ENCODE measurements at regions not wholly inside any gene's neighbourhood (a gene's known extent, or its start where the extent isn't known, plus 50 kb on each side); places are given as distances from the start of the nearest gene placed in this dataset.

GRCh38 chr4:60780874-60781273 lies 419.3 kb upstream of the ADGRL3 start:
- Histone ChIP-seq H3K4me1 (ENCODE audit: insufficient read depth, low read length) (peaks cover 6% of the 10 kb centered on the region), H4K20me1 (ENCODE audit: low read length) (no peaks in the 10 kb centered on the region), H2AFZ (ENCODE audit: low read length) (no peak overlapping the region), H3K79me2 (ENCODE audit: low read length) (no peaks in the 10 kb centered on the region), H3K4me3 (ENCODE audit: low read length) (no peak overlapping the region), H3K36me3 (ENCODE audit: low read depth, low read length) (no peaks in the 10 kb centered on the region), H3F3A (ENCODE audit: low read length, unreplicated experiment) (peaks cover 6% of the 10 kb centered on the region), H3K9me3 (ENCODE audit: low read length) (no peaks in the 10 kb centered on the region), H3K9ac (ENCODE audit: low read length) (no peak overlapping the region), H3K4me2 (ENCODE audit: low read length) (peak overlapping the region; percentile 17; the same call in 1 of the 2 replicates), H3K9me2 (replicated peaks; ENCODE audit: low read length) (no peaks in the 10 kb centered on the region; the same call in 1 of the 2 replicates), H3K27me3 (ENCODE audit: low read length) (no peaks in the 10 kb centered on the region), H3K27ac (ENCODE audit: low read length) (no peak overlapping the region)
- CTCF ChIA-PET: no interaction called here
- no TSS peak for BruUV-seq (replicated peaks)
- POLR2A ChIA-PET (ENCODE audit: unreplicated experiment): no interaction called here
- intact Hi-C loops (cut with micrococcal nuclease): no loop called here
- peak; percentile 93 for ATAC-seq
- DNase-seq: peak; percentile 77
- no peak for TF ChIP-seq CTCF (conservative IDR thresholded peaks at IDR 0.05; ENCODE audit: low read depth, low read length)
- no peak for TF ChIP-seq EZH2 (IDR thresholded peaks at IDR 0.05; ENCODE audit: low read length, unreplicated experiment)

GRCh38 chr4:60790608-60791007 lies 409.5 kb upstream of the ADGRL3 start:
- H3K27me3 ChIP-seq (ENCODE audit: low read length): no peaks in the 10 kb centered on the region
- ATAC-seq (no peak), DNase-seq (no peak)
- no peak for TF ChIP-seq CTCF (conservative IDR thresholded peaks at IDR 0.05; ENCODE audit: low read depth, low read length)
- no peak for TF ChIP-seq EZH2 (IDR thresholded peaks at IDR 0.05; ENCODE audit: low read length, unreplicated experiment)
- no peak for TF ChIP-seq EZH2phosphoT487 (IDR thresholded peaks at IDR 0.05; ENCODE audit: borderline replicate concordance, low read length)
- H3K9me3 ChIP-seq (ENCODE audit: low read length): no peaks in the 10 kb centered on the region
- H4K20me1 ChIP-seq (ENCODE audit: low read length): no peaks in the 10 kb centered on the region
- no peak overlapping the region for H3K9ac ChIP-seq (ENCODE audit: low read length)
- H3K36me3 ChIP-seq (ENCODE audit: low read depth, low read length): no peaks in the 10 kb centered on the region
- no peaks in the 10 kb centered on the region for H3K4me1 ChIP-seq (ENCODE audit: insufficient read depth, low read length)
- no peaks in the 10 kb centered on the region for H3K79me2 ChIP-seq (ENCODE audit: low read length)
- H3K4me3 ChIP-seq (ENCODE audit: low read length): no peak overlapping the region
- H3K9me2 ChIP-seq (replicated peaks; ENCODE audit: low read length): no peaks in the 10 kb centered on the region
- intact Hi-C loops (cut with micrococcal nuclease): no loop called here
- H3K27ac ChIP-seq (ENCODE audit: low read length): no peak overlapping the region
- BruUV-seq (replicated peaks): no TSS peak
- ChIA-PET POLR2A (ENCODE audit: unreplicated experiment) (no interaction called here), CTCF (no interaction called here)
- no peak overlapping the region for H3K4me2 ChIP-seq (ENCODE audit: low read length)
- no peak overlapping the region for H2AFZ ChIP-seq (ENCODE audit: low read length)
- no peaks in the 10 kb centered on the region for H3F3A ChIP-seq (ENCODE audit: low read length, unreplicated experiment)

- H3K79me2 ChIP-seq (ENCODE audit: low read length): no peaks in the 10 kb centered on the region
- DNase-seq: no peak
- H3K27me3 ChIP-seq (ENCODE audit: low read length): no peaks in the 10 kb centered on the region
- H3K27ac ChIP-seq (ENCODE audit: low read length): no peak overlapping the region
- ChIA-PET POLR2A (ENCODE audit: unreplicated experiment) (no interaction called here), CTCF (no interaction called here)
- no peaks in the 10 kb centered on the region for H3K4me1 ChIP-seq (ENCODE audit: insufficient read depth, low read length)
- H3K9me3 ChIP-seq (ENCODE audit: low read length): no peaks in the 10 kb centered on the region
- no peak for TF ChIP-seq EZH2phosphoT487 (IDR thresholded peaks at IDR 0.05; ENCODE audit: borderline replicate concordance, low read length)
- TF ChIP-seq CTCF (conservative IDR thresholded peaks at IDR 0.05; ENCODE audit: low read depth, low read length): no peak
- no peak for TF ChIP-seq EZH2 (IDR thresholded peaks at IDR 0.05; ENCODE audit: low read length, unreplicated experiment)
- no peak overlapping the region for H2AFZ ChIP-seq (ENCODE audit: low read length)
- H4K20me1 ChIP-seq (ENCODE audit: low read length): no peaks in the 10 kb centered on the region
- H3K9me2 ChIP-seq (replicated peaks; ENCODE audit: low read length): no peaks in the 10 kb centered on the region
- BruUV-seq (replicated peaks): no TSS peak
- H3F3A ChIP-seq (ENCODE audit: low read length, unreplicated experiment): no peaks in the 10 kb centered on the region
- no peak for ATAC-seq
- no peak overlapping the region for H3K9ac ChIP-seq (ENCODE audit: low read length)
- H3K4me3 ChIP-seq (ENCODE audit: low read length): no peak overlapping the region
- H3K36me3 ChIP-seq (ENCODE audit: low read depth, low read length): no peaks in the 10 kb centered on the region
- H3K4me2 ChIP-seq (ENCODE audit: low read length): no peak overlapping the region
- intact Hi-C loops (cut with micrococcal nuclease): no loop called here
These were observed 405.8 kb upstream of the ADGRL3 start for GRCh38 chr4:60794372-60794771.

Measured in PC-3 (cell line).